ENCODE measurements at regions not wholly inside any gene's neighbourhood (a gene's known extent, or its start where the extent isn't known, plus 50 kb on each side); places are given as distances from the start of the nearest gene placed in this dataset.

DNA sequence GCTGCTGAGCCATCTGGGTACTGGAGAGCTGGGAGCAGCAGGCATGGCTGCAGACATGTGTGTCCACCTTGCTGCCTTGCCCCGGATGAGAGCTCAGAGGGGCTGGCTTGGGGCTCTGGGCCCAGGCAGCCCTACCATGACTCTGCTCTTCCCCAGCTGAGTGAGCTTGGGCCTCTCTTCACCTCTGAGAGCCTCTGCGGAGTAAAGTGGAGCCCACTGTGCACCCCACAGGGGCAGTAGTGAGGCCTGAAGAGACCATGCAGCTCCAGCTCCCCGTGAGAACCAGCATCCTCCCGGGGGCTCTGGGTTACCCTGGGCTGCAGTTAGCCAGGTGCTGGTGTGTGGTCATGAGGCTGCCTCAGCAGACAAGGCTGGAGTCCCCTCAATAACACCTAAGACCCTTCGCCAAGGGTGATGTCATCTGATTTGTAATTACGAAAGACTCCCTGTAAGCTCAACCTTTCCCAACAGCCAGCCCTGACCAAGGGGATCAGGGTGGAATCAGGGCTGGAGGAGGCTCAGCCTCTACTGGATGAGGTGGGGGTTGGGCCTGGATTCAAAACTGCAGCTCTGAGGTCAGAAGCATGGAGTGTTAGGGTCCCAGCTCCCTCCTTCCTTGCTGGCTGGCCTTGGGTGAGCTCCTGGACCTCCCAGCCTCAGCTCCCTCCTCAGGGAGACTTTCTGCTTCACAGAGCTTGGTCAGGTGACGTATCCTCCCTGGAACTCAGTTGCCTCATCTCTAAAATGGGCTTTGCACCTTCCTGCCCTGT, 308.0 kb downstream of the MATN1 start:
- TF ChIP-seq, protein P1, sequence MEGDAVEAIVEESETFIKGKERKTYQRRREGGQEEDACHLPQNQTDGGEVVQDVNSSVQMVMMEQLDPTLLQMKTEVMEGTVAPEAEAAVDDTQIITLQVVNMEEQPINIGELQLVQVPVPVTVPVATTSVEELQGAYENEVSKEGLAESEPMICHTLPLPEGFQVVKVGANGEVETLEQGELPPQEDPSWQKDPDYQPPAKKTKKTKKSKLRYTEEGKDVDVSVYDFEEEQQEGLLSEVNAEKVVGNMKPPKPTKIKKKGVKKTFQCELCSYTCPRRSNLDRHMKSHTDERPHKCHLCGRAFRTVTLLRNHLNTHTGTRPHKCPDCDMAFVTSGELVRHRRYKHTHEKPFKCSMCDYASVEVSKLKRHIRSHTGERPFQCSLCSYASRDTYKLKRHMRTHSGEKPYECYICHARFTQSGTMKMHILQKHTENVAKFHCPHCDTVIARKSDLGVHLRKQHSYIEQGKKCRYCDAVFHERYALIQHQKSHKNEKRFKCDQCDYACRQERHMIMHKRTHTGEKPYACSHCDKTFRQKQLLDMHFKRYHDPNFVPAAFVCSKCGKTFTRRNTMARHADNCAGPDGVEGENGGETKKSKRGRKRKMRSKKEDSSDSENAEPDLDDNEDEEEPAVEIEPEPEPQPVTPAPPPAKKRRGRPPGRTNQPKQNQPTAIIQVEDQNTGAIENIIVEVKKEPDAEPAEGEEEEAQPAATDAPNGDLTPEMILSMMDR (IDR thresholded peaks at IDR 0.05 in 8 of 11, conservative IDR thresholded peaks at IDR 0.05 in 3 of 11): no peak
- no peak for TF ChIP-seq POLR2A (IDR thresholded peaks at IDR 0.05)
- no peak for TF ChIP-seq POLR2AphosphoS5 (IDR thresholded peaks at IDR 0.05)

Measured in spleen (tissue), 7 donors.